ENCODE measurements at regions not wholly inside any gene's neighbourhood (a gene's known extent, or its start where the extent isn't known, plus 50 kb on each side); places are given as distances from the start of the nearest gene placed in this dataset.
A peak's percentile ranks its signal among the peaks of the same experiment; 100 is the strongest.

- TF ChIP-seq ZFX (IDR thresholded peaks at IDR 0.05; ENCODE audit: borderline replicate concordance) = no peak
- TF ChIP-seq, protein P1, sequence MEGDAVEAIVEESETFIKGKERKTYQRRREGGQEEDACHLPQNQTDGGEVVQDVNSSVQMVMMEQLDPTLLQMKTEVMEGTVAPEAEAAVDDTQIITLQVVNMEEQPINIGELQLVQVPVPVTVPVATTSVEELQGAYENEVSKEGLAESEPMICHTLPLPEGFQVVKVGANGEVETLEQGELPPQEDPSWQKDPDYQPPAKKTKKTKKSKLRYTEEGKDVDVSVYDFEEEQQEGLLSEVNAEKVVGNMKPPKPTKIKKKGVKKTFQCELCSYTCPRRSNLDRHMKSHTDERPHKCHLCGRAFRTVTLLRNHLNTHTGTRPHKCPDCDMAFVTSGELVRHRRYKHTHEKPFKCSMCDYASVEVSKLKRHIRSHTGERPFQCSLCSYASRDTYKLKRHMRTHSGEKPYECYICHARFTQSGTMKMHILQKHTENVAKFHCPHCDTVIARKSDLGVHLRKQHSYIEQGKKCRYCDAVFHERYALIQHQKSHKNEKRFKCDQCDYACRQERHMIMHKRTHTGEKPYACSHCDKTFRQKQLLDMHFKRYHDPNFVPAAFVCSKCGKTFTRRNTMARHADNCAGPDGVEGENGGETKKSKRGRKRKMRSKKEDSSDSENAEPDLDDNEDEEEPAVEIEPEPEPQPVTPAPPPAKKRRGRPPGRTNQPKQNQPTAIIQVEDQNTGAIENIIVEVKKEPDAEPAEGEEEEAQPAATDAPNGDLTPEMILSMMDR (IDR thresholded peaks at IDR 0.05) = no peak
- no peak overlapping the region for H3K27ac ChIP-seq
Observed at GRCh38 chr15:58260725-58261267, 122.6 kb downstream of the AQP9 start.

DNA sequence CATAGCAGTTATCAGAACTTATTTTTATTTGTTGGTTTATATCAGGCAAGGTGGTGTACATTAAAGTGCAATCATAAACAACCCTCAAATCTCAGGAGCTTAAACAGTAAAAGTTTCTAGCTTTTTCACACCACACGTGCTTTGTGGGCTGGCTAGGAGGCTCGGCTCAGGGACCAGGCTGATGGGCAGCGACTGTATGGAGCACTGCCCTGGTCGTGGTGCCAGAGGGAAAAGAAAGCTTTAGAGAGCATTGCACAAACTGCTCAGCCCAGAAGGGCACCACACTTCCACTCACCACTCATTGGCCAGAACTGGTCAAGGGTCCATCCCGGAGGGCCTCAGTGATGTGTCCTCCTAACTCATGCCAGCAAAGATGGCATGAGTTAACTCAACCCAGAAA is 123.2 kb downstream of the AQP9 start:
- no peak overlapping the region for H3K27ac ChIP-seq
- TF ChIP-seq, protein P1 (IDR thresholded peaks at IDR 0.05) = no peak
- TF ChIP-seq ZFX (IDR thresholded peaks at IDR 0.05; ENCODE audit: borderline replicate concordance) = no peak

DNA sequence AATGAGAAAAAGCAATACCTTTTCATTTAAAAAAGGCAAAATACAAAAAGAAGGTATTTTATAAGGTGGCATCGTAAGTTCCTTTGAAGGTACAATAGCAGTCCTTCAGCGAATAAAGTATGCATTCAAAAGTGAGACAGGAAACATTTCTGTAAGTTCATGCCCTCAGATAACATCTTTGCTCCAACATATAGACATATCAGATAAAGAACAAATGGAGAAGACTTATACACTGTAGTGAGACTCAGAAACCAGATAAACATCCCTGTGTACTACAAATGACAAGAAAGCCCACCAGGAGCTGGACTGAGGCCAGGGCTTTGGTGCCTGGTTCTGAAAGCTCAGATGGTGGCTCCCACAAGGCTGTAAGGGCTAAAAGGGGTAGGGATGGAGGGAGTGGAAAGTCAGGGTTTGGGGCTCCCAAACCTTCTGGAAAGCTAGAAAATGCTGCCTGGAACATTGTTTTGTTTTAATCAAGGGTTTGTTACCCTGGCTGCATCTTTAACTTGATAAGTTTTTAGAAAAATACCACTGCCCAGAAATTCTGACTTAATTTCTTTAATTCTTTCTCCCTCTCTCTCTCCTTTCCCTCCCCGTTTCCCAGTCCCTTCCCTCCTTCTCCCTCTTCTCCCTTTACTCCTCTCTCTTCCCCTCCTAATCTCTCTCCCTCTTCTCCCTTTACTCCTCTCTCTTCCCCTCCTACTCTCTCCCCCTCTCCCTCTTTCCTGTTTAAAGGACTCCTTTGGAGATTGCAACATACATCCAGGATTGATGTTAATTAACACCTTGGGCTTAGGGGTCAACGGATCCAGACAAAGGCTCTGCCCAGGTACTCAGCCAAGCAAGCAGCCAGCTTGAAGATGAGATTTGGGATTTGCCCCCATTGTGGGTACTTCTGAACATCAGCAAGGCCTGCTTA is 126.1 kb downstream of the AQP9 start:
- H3K27ac ChIP-seq = no peak overlapping the region
- no peak for TF ChIP-seq ZFX (IDR thresholded peaks at IDR 0.05; ENCODE audit: borderline replicate concordance)
- TF ChIP-seq, protein P1 (IDR thresholded peaks at IDR 0.05) = no peak

DNA sequence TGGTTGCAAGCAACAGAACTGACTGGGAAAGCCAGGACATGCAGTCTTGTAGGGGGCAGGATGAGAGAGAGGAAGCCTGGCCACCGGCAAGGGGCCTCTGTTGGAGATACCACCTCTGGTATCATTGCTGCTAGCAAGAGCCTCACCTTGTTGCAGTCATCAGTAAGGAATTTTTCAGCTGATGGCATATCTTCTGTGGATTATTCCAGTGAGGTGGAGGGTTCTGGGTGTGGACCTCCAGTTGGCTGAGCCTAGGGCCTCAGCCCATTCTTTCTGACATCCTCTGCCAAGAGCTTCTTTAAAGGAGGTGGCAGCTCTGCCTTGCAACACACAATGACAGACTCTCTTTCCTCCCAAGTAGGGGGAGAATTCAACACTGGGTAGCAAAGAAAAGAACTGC is 128.9 kb downstream of the AQP9 start:
- no peak overlapping the region for H3K27ac ChIP-seq
- TF ChIP-seq, protein P1 (IDR thresholded peaks at IDR 0.05) = no peak
- no peak for TF ChIP-seq ZFX (IDR thresholded peaks at IDR 0.05; ENCODE audit: borderline replicate concordance)

GRCh38 chr15:58268746-58269267 is 130.6 kb downstream of the AQP9 start:
- TF ChIP-seq, protein P1 (IDR thresholded peaks at IDR 0.05) = no peak
- TF ChIP-seq ZFX (IDR thresholded peaks at IDR 0.05; ENCODE audit: borderline replicate concordance) = no peak
- H3K27ac ChIP-seq = no peak overlapping the region

GRCh38 chr15:58269455-58270414 is 131.6 kb downstream of the AQP9 start:
- TF ChIP-seq, protein P1 (IDR thresholded peaks at IDR 0.05) = peak; percentile 81
- no peak for TF ChIP-seq ZFX (IDR thresholded peaks at IDR 0.05; ENCODE audit: borderline replicate concordance)
- H3K27ac ChIP-seq = no peak overlapping the region
